WTC11 (cell line): ENCODE measurements at regions not wholly inside any gene's neighbourhood (a gene's known extent, or its start where the extent isn't known, plus 50 kb on each side); places are given as distances from the start of the nearest gene placed in this dataset.

Experiments used
- ATF2 ChIP-seq: sonication (generic); formaldehyde crosslinking; IDR thresholded peaks from 2 replicates; pipeline ENCODE4 v1.8.1; 2022; ENCODE audit warnings: low read depth, missing genetic modification reagents, borderline replicate concordance
- CTCF ChIP-seq: fragments of 200-600 bp; IDR thresholded peaks from 2 replicates; pipeline ENCODE4 v1.8.0; 2022; ENCODE audit warnings: antibody characterized with exemption
- SMAD3 ChIP-seq: sonication (generic); formaldehyde crosslinking; IDR thresholded peaks from 2 replicates; pipeline ENCODE4 v1.8.0; 2022; ENCODE audit warnings: missing genetic modification reagents, mild to moderate bottlenecking, borderline replicate concordance
- SP1 ChIP-seq: sonication (generic); formaldehyde crosslinking; conservative IDR thresholded peaks from 2 replicates; pipeline ENCODE4 v1.8.1; 2022; ENCODE audit warnings: missing genetic modification reagents

GRCh38 chr7:24164401-24164800, 119.6 kb upstream of the NPY start:
- TF ChIP-seq CTCF, result no peak
- no peak for TF ChIP-seq SMAD3 (CRISPR knock-in tag)
- no peak for TF ChIP-seq ATF2 (CRISPR knock-in tag)
- no peak for TF ChIP-seq SP1 (CRISPR knock-in tag)
